ENCODE measurements at regions not wholly inside any gene's neighbourhood (a gene's known extent, or its start where the extent isn't known, plus 50 kb on each side); places are given as distances from the start of the nearest gene placed in this dataset.

DNA sequence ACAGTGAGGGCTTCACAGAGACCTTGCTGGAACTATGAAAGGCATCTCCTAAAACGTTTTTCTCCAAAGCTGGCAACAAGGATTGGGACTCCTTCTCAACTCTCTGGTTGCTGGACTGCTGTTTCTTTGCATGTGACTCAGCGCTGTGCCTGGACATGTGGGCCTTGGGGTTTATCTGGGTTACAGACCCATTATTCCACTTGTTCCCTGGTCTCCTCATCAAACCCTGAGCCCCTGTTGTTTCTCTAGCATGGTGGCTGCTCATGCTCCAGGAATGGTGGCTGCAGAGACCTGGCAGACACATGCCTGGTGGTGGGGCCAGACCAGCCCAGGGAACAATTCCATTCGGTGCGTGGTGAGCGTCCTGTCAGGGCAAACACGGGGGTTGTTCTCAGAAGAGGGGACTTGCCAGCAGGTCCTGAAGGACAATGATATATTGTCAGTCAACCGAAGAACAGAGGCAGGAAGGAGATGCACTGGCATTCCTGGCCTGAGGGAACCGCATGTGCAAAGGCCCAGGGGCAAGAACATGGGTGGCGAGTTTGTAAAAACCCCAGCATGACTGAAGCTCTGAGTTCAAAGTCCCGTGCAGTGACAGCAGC is 320.1 kb upstream of the RTL1 start:
- TF ChIP-seq, protein P1, sequence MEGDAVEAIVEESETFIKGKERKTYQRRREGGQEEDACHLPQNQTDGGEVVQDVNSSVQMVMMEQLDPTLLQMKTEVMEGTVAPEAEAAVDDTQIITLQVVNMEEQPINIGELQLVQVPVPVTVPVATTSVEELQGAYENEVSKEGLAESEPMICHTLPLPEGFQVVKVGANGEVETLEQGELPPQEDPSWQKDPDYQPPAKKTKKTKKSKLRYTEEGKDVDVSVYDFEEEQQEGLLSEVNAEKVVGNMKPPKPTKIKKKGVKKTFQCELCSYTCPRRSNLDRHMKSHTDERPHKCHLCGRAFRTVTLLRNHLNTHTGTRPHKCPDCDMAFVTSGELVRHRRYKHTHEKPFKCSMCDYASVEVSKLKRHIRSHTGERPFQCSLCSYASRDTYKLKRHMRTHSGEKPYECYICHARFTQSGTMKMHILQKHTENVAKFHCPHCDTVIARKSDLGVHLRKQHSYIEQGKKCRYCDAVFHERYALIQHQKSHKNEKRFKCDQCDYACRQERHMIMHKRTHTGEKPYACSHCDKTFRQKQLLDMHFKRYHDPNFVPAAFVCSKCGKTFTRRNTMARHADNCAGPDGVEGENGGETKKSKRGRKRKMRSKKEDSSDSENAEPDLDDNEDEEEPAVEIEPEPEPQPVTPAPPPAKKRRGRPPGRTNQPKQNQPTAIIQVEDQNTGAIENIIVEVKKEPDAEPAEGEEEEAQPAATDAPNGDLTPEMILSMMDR (conservative IDR thresholded peaks at IDR 0.05; ENCODE audit: low read depth, low read length): no peak
- TF ChIP-seq POLR2A (IDR thresholded peaks at IDR 0.05; ENCODE audit: low read depth, low read length) (no peak), RAD21 (IDR thresholded peaks at IDR 0.05; ENCODE audit: low read length) (no peak), MXI1 (IDR thresholded peaks at IDR 0.05; ENCODE audit: borderline replicate concordance, low read depth, low read length) (no peak), CHD1 (IDR thresholded peaks at IDR 0.05; ENCODE audit: low read depth, low read length) (no peak)
- TF ChIP-seq, protein P2, sequence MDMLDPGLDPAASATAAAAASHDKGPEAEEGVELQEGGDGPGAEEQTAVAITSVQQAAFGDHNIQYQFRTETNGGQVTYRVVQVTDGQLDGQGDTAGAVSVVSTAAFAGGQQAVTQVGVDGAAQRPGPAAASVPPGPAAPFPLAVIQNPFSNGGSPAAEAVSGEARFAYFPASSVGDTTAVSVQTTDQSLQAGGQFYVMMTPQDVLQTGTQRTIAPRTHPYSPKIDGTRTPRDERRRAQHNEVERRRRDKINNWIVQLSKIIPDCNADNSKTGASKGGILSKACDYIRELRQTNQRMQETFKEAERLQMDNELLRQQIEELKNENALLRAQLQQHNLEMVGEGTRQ (IDR thresholded peaks at IDR 0.05; ENCODE audit: low read depth, low read length): no peak
